Peyer's patch (tissue), 4 donors: ENCODE measurements at regions not wholly inside any gene's neighbourhood (a gene's known extent, or its start where the extent isn't known, plus 50 kb on each side); places are given as distances from the start of the nearest gene placed in this dataset.

Source experiments
- DNase-seq, 3 donors: peaks; one replicate each; pipeline ENCODE4 v3.0.0-alpha.2; 2017 to 2019
- H3K27ac ChIP-seq, 4 donors: fragments of 200-600 bp; sonication (generic); one replicate each; pipeline ENCODE4 v1.5.1; 2016 to 2019
- H3K27me3 ChIP-seq, 2 donors: fragments of 200-600 bp; sonication (generic); one replicate each; pipeline ENCODE4 v1.5.1; 2019
- H3K36me3 ChIP-seq, 3 donors: fragments of 200-600 bp; sonication (generic); one replicate each; pipeline ENCODE4 v1.5.1; 2016 to 2019
- H3K4me1 ChIP-seq, 4 donors: fragments of 200-600 bp; sonication (generic); one replicate each; pipeline ENCODE4 v1.5.1; 2016 to 2019
- H3K4me3 ChIP-seq, 4 donors: fragments of 200-600 bp; sonication (generic); 1 replicate in 3 of 4; 2 replicates in 1 of 4; pipeline ENCODE4 v1.5.1; 2016 to 2019; ENCODE audit warnings: mild to moderate bottlenecking in 1 of 4
- H3K9me3 ChIP-seq, 4 donors: fragments of 200-600 bp; sonication (generic); one replicate each; pipeline ENCODE4 v1.5.1; 2016 to 2019; ENCODE audit warnings: mild to moderate bottlenecking in 1 of 4
- CTCF ChIP-seq, 6 experiments: fragments of 450-650 bp in 4 of 6; fragments of 200-600 bp in 2 of 6; sonication (generic) in 1 of 6; IDR thresholded peaks; one replicate each; pipeline ENCODE4 v1.5.1; 2017 to 2019; ENCODE audit warnings: antibody characterized with exemption in 6 of 6, mild to moderate bottlenecking in 3 of 6, moderate library complexity in 1 of 6
- POLR2A ChIP-seq, 2 donors: fragments of 450-650 bp; IDR thresholded peaks; one replicate each; pipeline ENCODE4 v1.5.1; 2017; ENCODE audit warnings: antibody characterized with exemption in 2 of 2, mild to moderate bottlenecking in 2 of 2, moderate library complexity in 2 of 2

- H3K4me3 ChIP-seq, result no peak overlapping the region
- TF ChIP-seq CTCF (IDR thresholded peaks at IDR 0.05) (no peak), POLR2A (IDR thresholded peaks at IDR 0.05) (no peak)
- H3K27ac ChIP-seq, result no peak overlapping the region
- no peaks in the 10 kb centered on the region for H3K27me3 ChIP-seq
- no peaks in the 10 kb centered on the region for H3K4me1 ChIP-seq
- no peak for DNase-seq
- H3K9me3 ChIP-seq, result no peaks in the 10 kb centered on the region
- H3K36me3 ChIP-seq, result no peaks in the 10 kb centered on the region
These were observed 166.4 kb upstream of the SOX1 start for GRCh38 chr13:111900390-111901131.

GRCh38 chr13:111901267-111901915 is 165.6 kb upstream of the SOX1 start:
- no peak for DNase-seq
- TF ChIP-seq CTCF (IDR thresholded peaks at IDR 0.05), result no peak
- TF ChIP-seq POLR2A (IDR thresholded peaks at IDR 0.05), result no peak
- Histone ChIP-seq H3K27ac (no peak overlapping the region), H3K36me3 (no peaks in the 10 kb centered on the region), H3K4me1 (no peaks in the 10 kb centered on the region), H3K9me3 (no peaks in the 10 kb centered on the region), H3K4me3 (no peak overlapping the region), H3K27me3 (no peaks in the 10 kb centered on the region)

- DNase-seq, result no peak
- Histone ChIP-seq H3K27ac (no peak overlapping the region), H3K4me3 (no peak overlapping the region), H3K9me3 (no peaks in the 10 kb centered on the region), H3K36me3 (no peaks in the 10 kb centered on the region), H3K27me3 (no peaks in the 10 kb centered on the region), H3K4me1 (no peaks in the 10 kb centered on the region)
- TF ChIP-seq POLR2A (IDR thresholded peaks at IDR 0.05), result no peak
- no peak for TF ChIP-seq CTCF (IDR thresholded peaks at IDR 0.05)
These were observed 164.2 kb upstream of the SOX1 start for GRCh38 chr13:111902726-111903125.

- Histone ChIP-seq H3K36me3 (no peaks in the 10 kb centered on the region), H3K27me3 (no peaks in the 10 kb centered on the region), H3K4me1 (no peaks in the 10 kb centered on the region), H3K4me3 (no peak overlapping the region), H3K9me3 (no peaks in the 10 kb centered on the region), H3K27ac (no peak overlapping the region)
- TF ChIP-seq CTCF (IDR thresholded peaks at IDR 0.05), result no peak
- TF ChIP-seq POLR2A (IDR thresholded peaks at IDR 0.05), result no peak
- DNase-seq, result no peak
These were observed 163.8 kb upstream of the SOX1 start for GRCh38 chr13:111903143-111903542.

GRCh38 chr13:111904166-111904565 is 162.8 kb upstream of the SOX1 start:
- no peak overlapping the region for H3K4me3 ChIP-seq
- TF ChIP-seq CTCF (IDR thresholded peaks at IDR 0.05), result no peak
- TF ChIP-seq POLR2A (IDR thresholded peaks at IDR 0.05), result no peak
- no peak for DNase-seq

More at GRCh38 chr13:111904166-111904565, 162.8 kb upstream of the SOX1 start:
- Histone ChIP-seq H3K36me3 (no peaks in the 10 kb centered on the region), H3K27ac (no peak overlapping the region), H3K27me3 (no peaks in the 10 kb centered on the region), H3K4me1 (no peaks in the 10 kb centered on the region), H3K9me3 (no peaks in the 10 kb centered on the region)
